Spinal cord (tissue), 9 donors: ENCODE measurements at regions not wholly inside any gene's neighbourhood (a gene's known extent, or its start where the extent isn't known, plus 50 kb on each side); places are given as distances from the start of the nearest gene placed in this dataset.

Experiments used
- DNase-seq, 6 donors: peaks; one replicate each; pipeline versions ENCODE4 v3.0.0 to v3.0.0-alpha.2; 2013 to 2015; ENCODE audit warnings: low spot score in 6 of 6, low read depth in 4 of 6
- H3K27ac ChIP-seq: one replicate; pipeline ENCODE4 v1.5.1; 2013; ENCODE audit warnings: low read depth, low read length, control low read depth
- H3K27me3 ChIP-seq: one replicate; pipeline ENCODE4 v1.6.1; 2013; ENCODE audit warnings: low read length; ENCODE audit not compliant: control insufficient read depth, insufficient read depth
- H3K36me3 ChIP-seq: one replicate; pipeline ENCODE4 v1.6.1; 2013; ENCODE audit warnings: low read length; ENCODE audit not compliant: control insufficient read depth, insufficient read depth
- H3K4me1 ChIP-seq: one replicate; pipeline ENCODE4 v1.6.1; 2013; ENCODE audit warnings: low read length; ENCODE audit not compliant: control insufficient read depth, insufficient read depth
- H3K4me3 ChIP-seq: one replicate; pipeline ENCODE4 v1.5.1; 2013; ENCODE audit warnings: low read depth, low read length, control low read depth
- H3K9me3 ChIP-seq: one replicate; pipeline ENCODE4 v1.6.1; 2013; ENCODE audit warnings: low read length; ENCODE audit not compliant: control insufficient read depth, insufficient read depth
- WGBS: methylation state at CpG from one replicate; pipeline ENCODE4 v1.1.5; 2013; ENCODE audit warnings: missing lambda C conversion rate; ENCODE audit not compliant: insufficient coverage; 5-methylcytosine and 5-hydroxymethylcytosine counted together
- donor health status: healthy.

DNA sequence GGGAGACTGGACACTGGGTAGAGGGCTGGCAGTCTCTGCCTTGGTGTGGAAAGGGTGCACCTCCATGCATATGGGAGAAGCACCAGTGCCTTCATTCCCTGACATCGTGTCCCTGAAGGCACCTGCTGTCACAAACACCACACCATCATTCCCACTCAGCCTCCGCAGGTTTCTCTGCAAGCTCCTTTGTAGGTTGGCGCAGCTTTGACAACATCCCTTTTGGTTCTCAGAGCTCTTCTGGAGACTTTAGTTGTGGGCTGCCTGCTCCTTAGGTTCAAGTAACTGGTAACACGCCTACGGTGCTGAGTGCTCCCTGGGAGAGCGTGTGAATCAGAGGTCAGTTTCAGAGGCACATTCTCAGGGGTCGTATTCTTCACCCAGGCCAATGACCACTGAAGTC lies 50.2 kb upstream of the TULP4 start:
- H3K27me3 ChIP-seq = no peaks in the 10 kb centered on the region
- H3K27ac ChIP-seq = no peak overlapping the region
- no peak for DNase-seq
- no peaks in the 10 kb centered on the region for H3K9me3 ChIP-seq
- H3K36me3 ChIP-seq = no peaks in the 10 kb centered on the region
- no peaks in the 10 kb centered on the region for H3K4me1 ChIP-seq
- WGBS = 72% methylated on average over 7 of the region's 7 CpGs
- no peak overlapping the region for H3K4me3 ChIP-seq
